Esophagus muscularis mucosa (tissue), 4 donors: ENCODE measurements at regions not wholly inside any gene's neighbourhood (a gene's known extent, or its start where the extent isn't known, plus 50 kb on each side); places are given as distances from the start of the nearest gene placed in this dataset.
A peak's percentile ranks its signal among the peaks of the same experiment; 100 is the strongest.

ENCODE experiments used
- DNase-seq: peaks from one replicate; pipeline ENCODE4 v3.0.0-alpha.2; 2017; ENCODE audit errors: extremely low spot score
- H3K27ac ChIP-seq, 4 donors: fragments of 200-600 bp; sonication (generic); replicated peaks in 1 of 4; 1 replicate in 3 of 4; 2 replicates in 1 of 4; pipeline ENCODE4 v1.5.1; 2016 to 2019; ENCODE audit warnings: mild to moderate bottlenecking in 1 of 4
- H3K27me3 ChIP-seq, 4 donors: fragments of 200-600 bp; sonication (generic); one replicate each; pipeline versions ENCODE4 v1.5.1 to v1.6.0; 2016 to 2019
- H3K36me3 ChIP-seq, 4 donors: fragments of 200-600 bp; sonication (generic); one replicate each; pipeline ENCODE4 v1.5.1; 2016 to 2019
- H3K4me1 ChIP-seq, 4 donors: fragments of 200-600 bp; sonication (generic); one replicate each; pipeline ENCODE4 v1.5.1; 2016 to 2019
- H3K4me3 ChIP-seq, 4 donors: fragments of 200-600 bp; sonication (generic); 1 replicate in 2 of 4; 2 replicates in 2 of 4; pipeline ENCODE4 v1.5.1; 2016 to 2019; ENCODE audit warnings: mild to moderate bottlenecking in 4 of 4, moderate library complexity in 1 of 4
- H3K9me3 ChIP-seq, 4 donors: fragments of 200-600 bp; sonication (generic); 1 replicate in 3 of 4; 2 replicates in 1 of 4; pipeline ENCODE4 v1.5.1; 2016 to 2019
- EP300 ChIP-seq: sonication (generic); formaldehyde crosslinking; IDR thresholded peaks from one replicate; pipeline ENCODE4 v1.6.1; 2017; ENCODE audit warnings: antibody characterized with exemption
- POLR2A ChIP-seq: fragments of 450-650 bp; IDR thresholded peaks from one replicate; pipeline ENCODE4 v1.6.1; 2017; ENCODE audit warnings: antibody characterized with exemption, moderate library complexity, mild to moderate bottlenecking, low read depth
- POLR2AphosphoS5 ChIP-seq, 2 donors: sonication (generic); formaldehyde crosslinking; IDR thresholded peaks; one replicate each; pipeline ENCODE4 v1.6.1; 2017; ENCODE audit warnings: antibody characterized with exemption in 2 of 2
- WGBS: methylation state at CpG from one replicate; pipeline ENCODE4 v1.1.5; 2018; 5-methylcytosine and 5-hydroxymethylcytosine counted together
- intact Hi-C: fragments of 100-400 bp; cut with DNase I; formaldehyde crosslinking; loops from one replicate; pipeline ENCODE4 v1.15.1; 2023
- TF ChIP-seq, protein P1 (sequence below), 3 experiments: fragments of 200-600 bp in 2 of 3; fragments of 450-650 bp in 1 of 3; sonication (generic) in 2 of 3; IDR thresholded peaks; one replicate each; pipeline ENCODE4 v1.5.1; 2017 to 2019; ENCODE audit warnings: antibody characterized with exemption in 3 of 3, mild to moderate bottlenecking in 2 of 3, moderate library complexity in 1 of 3

DNA sequence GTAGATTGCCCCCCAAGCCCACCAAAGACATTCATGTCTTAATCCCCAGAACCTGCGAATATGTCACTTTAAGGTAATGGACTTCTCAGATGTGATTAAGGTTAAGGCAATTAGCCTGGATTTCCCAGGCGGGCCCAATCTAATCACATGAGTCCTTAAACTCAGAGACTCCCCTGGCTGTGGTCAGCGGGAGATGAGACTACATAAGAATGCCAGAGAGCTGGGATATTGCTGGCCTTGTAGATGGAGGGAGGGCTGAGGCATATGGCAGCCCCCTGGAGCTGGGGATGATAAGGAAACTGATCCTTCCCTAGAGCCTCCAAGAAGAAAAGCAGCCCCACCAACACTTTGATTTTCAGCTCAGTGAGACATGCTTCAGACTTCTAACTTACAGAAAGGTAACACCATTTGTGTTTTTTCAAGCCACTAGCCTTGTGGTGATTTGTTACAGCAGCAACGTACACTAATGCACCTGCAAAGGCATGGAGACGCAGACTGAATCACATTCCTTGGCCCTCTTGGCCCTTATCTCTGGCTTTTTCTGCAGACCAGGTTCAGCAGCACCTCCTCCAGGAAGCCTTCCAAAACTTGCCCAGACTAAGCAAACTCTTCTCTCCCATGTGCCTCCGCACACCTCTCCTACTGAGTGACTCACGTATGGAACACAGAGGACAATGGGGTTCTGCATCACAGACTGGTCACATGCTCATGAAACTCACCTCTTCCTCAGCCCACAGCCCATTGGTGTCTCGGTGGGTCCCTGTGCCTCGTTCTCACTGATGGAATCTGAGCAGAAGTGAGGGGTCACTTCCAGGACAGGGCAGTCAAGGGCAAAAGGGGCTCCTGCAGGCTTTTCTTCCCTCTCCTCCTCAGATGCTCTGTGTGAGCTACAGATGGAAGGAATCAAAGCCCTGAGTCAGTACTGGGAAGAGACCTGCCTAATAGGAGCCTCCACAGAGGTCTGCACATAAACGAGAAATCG is 86.3 kb upstream of the HMGXB4 start:
- 69% methylated on average over 11 of the region's 11 CpGs for WGBS
- Histone ChIP-seq H3K27me3 (peaks cover 0 to 39% (median 0%) of the 10 kb centered on the region in 4 donors), H3K36me3 (no peaks in the 10 kb centered on the region), H3K9me3 (peaks cover 0 to 4% (median 0%) of the 10 kb centered on the region in 4 donors), H3K4me1 (no peaks in the 10 kb centered on the region), H3K27ac (no peak overlapping the region), H3K4me3 (no peak overlapping the region)
- TF ChIP-seq POLR2AphosphoS5 (IDR thresholded peaks at IDR 0.05), result no peak
- TF ChIP-seq, protein P1, sequence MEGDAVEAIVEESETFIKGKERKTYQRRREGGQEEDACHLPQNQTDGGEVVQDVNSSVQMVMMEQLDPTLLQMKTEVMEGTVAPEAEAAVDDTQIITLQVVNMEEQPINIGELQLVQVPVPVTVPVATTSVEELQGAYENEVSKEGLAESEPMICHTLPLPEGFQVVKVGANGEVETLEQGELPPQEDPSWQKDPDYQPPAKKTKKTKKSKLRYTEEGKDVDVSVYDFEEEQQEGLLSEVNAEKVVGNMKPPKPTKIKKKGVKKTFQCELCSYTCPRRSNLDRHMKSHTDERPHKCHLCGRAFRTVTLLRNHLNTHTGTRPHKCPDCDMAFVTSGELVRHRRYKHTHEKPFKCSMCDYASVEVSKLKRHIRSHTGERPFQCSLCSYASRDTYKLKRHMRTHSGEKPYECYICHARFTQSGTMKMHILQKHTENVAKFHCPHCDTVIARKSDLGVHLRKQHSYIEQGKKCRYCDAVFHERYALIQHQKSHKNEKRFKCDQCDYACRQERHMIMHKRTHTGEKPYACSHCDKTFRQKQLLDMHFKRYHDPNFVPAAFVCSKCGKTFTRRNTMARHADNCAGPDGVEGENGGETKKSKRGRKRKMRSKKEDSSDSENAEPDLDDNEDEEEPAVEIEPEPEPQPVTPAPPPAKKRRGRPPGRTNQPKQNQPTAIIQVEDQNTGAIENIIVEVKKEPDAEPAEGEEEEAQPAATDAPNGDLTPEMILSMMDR (IDR thresholded peaks at IDR 0.05), result no peak
- peak; percentile 89 for DNase-seq
- intact Hi-C loops, result no loop called here

DNA sequence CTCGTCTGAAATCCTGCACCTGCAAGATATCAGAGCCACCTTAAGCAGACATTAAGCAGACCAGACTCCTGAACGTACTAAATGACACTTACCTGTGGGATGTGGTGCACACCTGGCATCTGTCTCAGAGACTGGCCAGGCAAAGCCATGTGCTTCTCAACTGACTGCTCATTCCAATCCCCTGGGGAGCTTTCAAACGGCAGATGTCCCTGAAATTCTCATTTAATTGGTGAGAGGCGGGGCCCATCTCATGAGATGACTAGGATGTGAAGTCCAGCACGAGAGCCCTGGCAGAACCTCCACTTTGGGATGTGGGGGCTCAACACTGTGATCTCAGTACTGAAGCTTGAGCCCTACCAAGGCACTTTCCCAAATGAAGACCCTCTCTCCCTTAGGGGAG is 84.9 kb upstream of the HMGXB4 start:
- Histone ChIP-seq H3K36me3 (no peaks in the 10 kb centered on the region), H3K9me3 (peaks cover 0 to 5% (median 0%) of the 10 kb centered on the region in 4 donors), H3K4me3 (no peak overlapping the region), H3K27me3 (peaks cover 0 to 40% (median 0%) of the 10 kb centered on the region in 4 donors), H3K27ac (no peak overlapping the region), H3K4me1 (no peaks in the 10 kb centered on the region)
- TF ChIP-seq, protein P1 (IDR thresholded peaks at IDR 0.05), result no peak
- TF ChIP-seq POLR2A, result no peak
- no peak for TF ChIP-seq EP300
- no peak for TF ChIP-seq POLR2AphosphoS5 (IDR thresholded peaks at IDR 0.05)
- peak; percentile 79 for DNase-seq
- intact Hi-C loops, result no loop called here
- WGBS, result 30% methylated on average over 5 of the region's 5 CpGs

DNA sequence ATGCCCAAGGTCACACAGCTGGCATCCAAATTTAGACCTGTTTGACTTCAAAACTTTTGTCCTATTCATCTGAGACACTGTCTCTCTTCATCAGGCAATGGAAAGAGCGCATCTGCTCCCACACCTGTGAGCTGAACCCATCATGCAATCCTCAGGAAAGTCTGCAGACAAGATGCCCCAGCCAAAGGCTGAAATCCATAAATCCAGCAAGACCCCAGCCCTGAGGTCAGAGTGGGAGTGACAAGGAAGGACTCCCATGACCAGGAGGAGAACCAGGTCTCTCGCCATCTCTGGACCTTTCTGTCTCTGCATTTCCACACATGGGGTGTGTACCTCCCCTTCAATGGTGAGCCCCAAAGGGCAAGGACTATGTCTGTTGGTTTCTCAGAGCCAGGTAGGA is 83.6 kb upstream of the HMGXB4 start:
- intact Hi-C loops, result no loop called here
- Histone ChIP-seq H3K36me3 (no peaks in the 10 kb centered on the region), H3K4me3 (no peak overlapping the region), H3K27me3 (peaks cover 0 to 49% (median 0%) of the 10 kb centered on the region in 4 donors), H3K9me3 (peaks cover 0 to 5% (median 0%) of the 10 kb centered on the region in 4 donors), H3K27ac (no peak overlapping the region), H3K4me1 (no peaks in the 10 kb centered on the region)
- TF ChIP-seq POLR2AphosphoS5 (IDR thresholded peaks at IDR 0.05), result no peak
- no peak for TF ChIP-seq POLR2A
- TF ChIP-seq, protein P1 (IDR thresholded peaks at IDR 0.05), result no peak
- no peak for TF ChIP-seq EP300
- peak; percentile 91 for DNase-seq
- whole genome bisulfite sequencing, result 82% methylated on average over 2 of the region's 2 CpGs

DNA sequence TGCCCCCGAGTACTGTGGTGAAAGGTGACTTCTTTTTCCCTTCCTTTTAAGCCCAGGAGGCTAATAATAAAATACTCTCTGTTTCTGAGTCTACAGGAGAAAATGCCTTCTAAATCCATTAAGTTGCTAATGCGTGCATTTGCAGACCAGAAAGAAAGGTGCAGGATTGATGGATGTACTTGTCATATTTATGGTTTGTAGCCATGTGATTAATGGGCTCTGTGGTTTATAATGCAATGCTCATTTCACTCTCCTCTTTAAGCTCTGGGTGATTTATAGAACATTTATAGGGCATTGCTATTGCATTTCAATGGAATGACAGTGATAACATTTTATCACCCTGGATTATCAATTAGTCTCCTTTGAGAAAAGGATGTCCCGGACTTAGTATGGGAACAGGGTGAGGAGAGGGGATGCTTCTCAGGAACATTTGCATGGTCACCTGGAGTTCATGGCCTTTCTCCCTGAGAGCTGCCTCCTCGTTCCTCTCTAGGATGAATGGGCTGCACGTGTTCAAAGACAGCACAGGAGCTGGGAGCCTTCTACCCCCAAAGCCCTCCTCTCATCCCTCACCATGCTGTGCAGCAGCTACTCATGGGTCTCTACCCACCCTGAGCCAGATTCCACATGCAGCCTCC is 82.8 kb upstream of the HMGXB4 start:
- DNase-seq, result peak; percentile 68
- WGBS, result 41% methylated on average over 5 of the region's 5 CpGs
- Histone ChIP-seq H3K9me3 (peaks cover 0 to 5% (median 0%) of the 10 kb centered on the region in 4 donors), H3K27me3 (peaks cover 0 to 50% (median 0%) of the 10 kb centered on the region in 4 donors), H3K4me1 (no peaks in the 10 kb centered on the region), H3K4me3 (no peak overlapping the region), H3K27ac (no peak overlapping the region), H3K36me3 (no peaks in the 10 kb centered on the region)
- intact Hi-C loops, result no loop called here
- TF ChIP-seq, protein P1 (IDR thresholded peaks at IDR 0.05), result no peak
- TF ChIP-seq POLR2AphosphoS5 (IDR thresholded peaks at IDR 0.05) (no peak), POLR2A (no peak), EP300 (no peak)
